Esophagus muscularis mucosa (tissue), 3 donors: ENCODE measurements at regions not wholly inside any gene's neighbourhood (a gene's known extent, or its start where the extent isn't known, plus 50 kb on each side); places are given as distances from the start of the nearest gene placed in this dataset.

ENCODE experiments used
- POLR2A ChIP-seq: fragments of 450-650 bp; IDR thresholded peaks from one replicate; pipeline ENCODE4 v1.6.1; 2017; ENCODE audit warnings: antibody characterized with exemption, moderate library complexity, mild to moderate bottlenecking, low read depth
- POLR2AphosphoS5 ChIP-seq, 2 donors: sonication (generic); formaldehyde crosslinking; IDR thresholded peaks; one replicate each; pipeline ENCODE4 v1.6.1; 2017; ENCODE audit warnings: antibody characterized with exemption in 2 of 2
- TF ChIP-seq, protein P1 (sequence below), 3 experiments: fragments of 200-600 bp in 2 of 3; fragments of 450-650 bp in 1 of 3; sonication (generic) in 2 of 3; IDR thresholded peaks; one replicate each; pipeline ENCODE4 v1.5.1; 2017 to 2019; ENCODE audit warnings: antibody characterized with exemption in 3 of 3, mild to moderate bottlenecking in 2 of 3, moderate library complexity in 1 of 3

DNA sequence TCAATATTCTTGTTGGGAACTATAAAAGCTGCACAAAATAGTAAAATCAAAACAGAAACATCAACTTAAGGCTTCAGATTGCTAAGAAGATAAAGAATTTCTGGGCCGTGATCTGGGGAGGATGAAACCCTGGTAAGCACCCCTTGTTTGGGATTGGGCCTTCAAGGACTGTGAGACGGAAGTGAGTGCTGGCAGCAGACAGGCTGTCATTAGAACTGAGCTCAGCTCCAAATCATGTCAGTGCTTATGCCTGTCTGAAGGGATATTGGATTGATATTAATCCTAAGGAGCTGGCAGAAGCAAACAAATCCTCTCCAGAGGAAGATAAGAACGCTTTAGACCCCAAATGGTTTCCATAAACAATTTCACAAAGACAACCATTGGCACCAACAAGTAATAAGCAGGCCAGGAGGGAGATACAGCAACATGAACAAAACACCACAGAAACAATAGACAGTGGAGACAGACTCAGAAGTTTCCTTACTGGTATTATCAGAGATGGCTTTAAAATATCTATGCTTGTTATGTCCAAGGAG lies 72.6 kb upstream of the CTXND1 start:
- TF ChIP-seq, protein P1, sequence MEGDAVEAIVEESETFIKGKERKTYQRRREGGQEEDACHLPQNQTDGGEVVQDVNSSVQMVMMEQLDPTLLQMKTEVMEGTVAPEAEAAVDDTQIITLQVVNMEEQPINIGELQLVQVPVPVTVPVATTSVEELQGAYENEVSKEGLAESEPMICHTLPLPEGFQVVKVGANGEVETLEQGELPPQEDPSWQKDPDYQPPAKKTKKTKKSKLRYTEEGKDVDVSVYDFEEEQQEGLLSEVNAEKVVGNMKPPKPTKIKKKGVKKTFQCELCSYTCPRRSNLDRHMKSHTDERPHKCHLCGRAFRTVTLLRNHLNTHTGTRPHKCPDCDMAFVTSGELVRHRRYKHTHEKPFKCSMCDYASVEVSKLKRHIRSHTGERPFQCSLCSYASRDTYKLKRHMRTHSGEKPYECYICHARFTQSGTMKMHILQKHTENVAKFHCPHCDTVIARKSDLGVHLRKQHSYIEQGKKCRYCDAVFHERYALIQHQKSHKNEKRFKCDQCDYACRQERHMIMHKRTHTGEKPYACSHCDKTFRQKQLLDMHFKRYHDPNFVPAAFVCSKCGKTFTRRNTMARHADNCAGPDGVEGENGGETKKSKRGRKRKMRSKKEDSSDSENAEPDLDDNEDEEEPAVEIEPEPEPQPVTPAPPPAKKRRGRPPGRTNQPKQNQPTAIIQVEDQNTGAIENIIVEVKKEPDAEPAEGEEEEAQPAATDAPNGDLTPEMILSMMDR (IDR thresholded peaks at IDR 0.05) = no peak
- TF ChIP-seq POLR2AphosphoS5 (IDR thresholded peaks at IDR 0.05) (no peak), POLR2A (no peak)
